PFSK-1 (cell line): ENCODE measurements at regions not wholly inside any gene's neighbourhood (a gene's known extent, or its start where the extent isn't known, plus 50 kb on each side); places are given as distances from the start of the nearest gene placed in this dataset.

ENCODE experiments used
- FOXP2 ChIP-seq: optimal IDR thresholded peaks from 2 replicates; pipeline ENCODE3; 2011; ENCODE audit warnings: borderline replicate concordance, control low read depth, inconsistent platforms; ENCODE audit not compliant: insufficient read depth; ENCODE audit errors: extremely low read length, extremely low read depth
- POLR2AphosphoS5 ChIP-seq: IDR thresholded peaks from 2 replicates; pipeline ENCODE4 v1.6.1; 2012; ENCODE audit warnings: low read depth, mild to moderate bottlenecking, control low read depth, low read length, moderate library complexity
- REST ChIP-seq, 2 experiments: IDR thresholded peaks; 2 replicates each; pipeline versions ENCODE4 v1.6.1 to v1.8.0; 2011 to 2012; ENCODE audit warnings: low read depth in 2 of 2, low read length in 2 of 2, control low read depth in 1 of 2, inconsistent platforms in 1 of 2, mild to moderate bottlenecking in 1 of 2, moderate library complexity in 1 of 2; ENCODE audit not compliant: insufficient read depth in 1 of 2
- SIN3A ChIP-seq: IDR thresholded peaks from 2 replicates; pipeline ENCODE4 v1.6.1; 2012; ENCODE audit warnings: mild to moderate bottlenecking, low read length, moderate library complexity, borderline replicate concordance; ENCODE audit not compliant: insufficient read depth
- TAF1 ChIP-seq: IDR thresholded peaks from 2 replicates; pipeline ENCODE4 v1.6.1; 2012; ENCODE audit warnings: low read length, control low read depth, borderline replicate concordance; ENCODE audit not compliant: insufficient read depth

DNA sequence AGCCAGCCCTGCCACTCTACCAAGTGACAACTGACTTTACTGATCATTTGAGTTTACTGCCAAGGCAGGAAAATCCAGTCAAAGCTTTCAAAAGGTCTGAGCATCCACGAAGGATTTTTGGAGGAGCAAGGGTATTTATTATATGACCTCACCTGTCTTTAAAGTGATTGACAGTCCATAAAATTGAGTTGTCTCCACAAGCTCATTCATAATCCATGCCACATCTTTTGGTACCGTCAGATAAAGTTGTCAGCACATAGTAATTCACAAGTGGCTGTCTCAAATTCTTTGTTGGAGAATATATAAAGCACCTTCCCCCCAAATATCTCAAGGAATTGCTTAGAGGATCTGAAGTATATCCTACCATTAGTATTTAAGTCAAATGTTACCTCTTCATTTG, 240.5 kb downstream of the METTL4 start:
- TF ChIP-seq SIN3A (no peak), REST (IDR thresholded peaks at IDR 0.05; ENCODE audit: insufficient read depth in 1 of 2, low read depth in 2 of 2, low read length in 2 of 2) (no peak), TAF1 (no peak), FOXP2 (no peak), POLR2AphosphoS5 (no peak)

GRCh38 chr18:2331491-2331890, 239.8 kb downstream of the METTL4 start:
- TF ChIP-seq POLR2AphosphoS5 (no peak), SIN3A (no peak), FOXP2 (no peak), REST (IDR thresholded peaks at IDR 0.05; ENCODE audit: insufficient read depth in 1 of 2, low read depth in 2 of 2, low read length in 2 of 2) (no peak), TAF1 (no peak)

DNA sequence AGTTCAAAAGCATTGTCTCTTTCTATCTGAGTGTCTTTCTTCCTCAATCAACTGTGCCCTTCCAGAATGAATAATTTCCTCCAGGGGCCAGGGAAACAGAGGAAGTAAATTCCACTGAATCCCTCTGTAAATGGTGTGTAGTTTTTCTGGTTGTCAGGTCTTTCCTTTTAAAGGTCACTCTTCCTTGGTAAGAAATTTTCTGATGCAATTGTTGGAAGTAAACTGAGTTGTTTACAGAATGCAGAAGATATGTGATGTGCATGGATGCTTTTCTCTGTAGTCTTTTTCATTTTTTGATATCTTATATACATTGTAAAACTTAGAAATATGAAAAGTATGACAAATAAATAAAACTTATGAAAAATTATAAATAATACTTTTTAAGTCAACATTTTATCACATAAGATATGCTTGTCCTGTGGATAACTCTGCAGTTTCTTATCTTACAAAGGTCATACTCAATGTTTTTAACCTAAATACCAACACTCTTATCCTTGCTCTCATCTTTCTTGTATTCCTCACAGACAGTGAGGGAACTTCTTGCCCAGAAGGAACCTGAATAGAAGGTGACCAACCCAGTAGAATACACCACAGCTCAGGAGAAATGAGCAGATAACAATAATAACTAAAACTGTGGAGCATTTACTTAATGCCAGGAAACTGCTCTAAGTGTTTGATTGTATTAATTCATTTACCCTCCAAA, 234.5 kb downstream of the METTL4 start:
- TF ChIP-seq FOXP2 (no peak), POLR2AphosphoS5 (no peak)

- TF ChIP-seq TAF1, result no peak
- no peak for TF ChIP-seq REST (IDR thresholded peaks at IDR 0.05; ENCODE audit: insufficient read depth in 1 of 2, low read depth in 2 of 2, low read length in 2 of 2)
- no peak for TF ChIP-seq SIN3A
- TF ChIP-seq POLR2AphosphoS5, result no peak
- TF ChIP-seq FOXP2, result no peak
These were observed 233.7 kb downstream of the METTL4 start for GRCh38 chr18:2337552-2338141.

GRCh38 chr18:2338601-2339000, 232.7 kb downstream of the METTL4 start:
- no peak for TF ChIP-seq FOXP2
- TF ChIP-seq POLR2AphosphoS5, result no peak
- TF ChIP-seq TAF1, result no peak
- no peak for TF ChIP-seq SIN3A
- no peak for TF ChIP-seq REST (IDR thresholded peaks at IDR 0.05; ENCODE audit: insufficient read depth in 1 of 2, low read depth in 2 of 2, low read length in 2 of 2)
